ENCODE measurements at regions not wholly inside any gene's neighbourhood (a gene's known extent, or its start where the extent isn't known, plus 50 kb on each side); places are given as distances from the start of the nearest gene placed in this dataset.

- no peak for TF ChIP-seq CTCF (IDR thresholded peaks at IDR 0.05; ENCODE audit: low read depth, low read length)
- no peak overlapping the region for H3K4me3 ChIP-seq (ENCODE audit: low read depth, low read length)
Measured at GRCh38 chr18:1014951-1015624, 110.4 kb downstream of the ADCYAP1 start.

DNA sequence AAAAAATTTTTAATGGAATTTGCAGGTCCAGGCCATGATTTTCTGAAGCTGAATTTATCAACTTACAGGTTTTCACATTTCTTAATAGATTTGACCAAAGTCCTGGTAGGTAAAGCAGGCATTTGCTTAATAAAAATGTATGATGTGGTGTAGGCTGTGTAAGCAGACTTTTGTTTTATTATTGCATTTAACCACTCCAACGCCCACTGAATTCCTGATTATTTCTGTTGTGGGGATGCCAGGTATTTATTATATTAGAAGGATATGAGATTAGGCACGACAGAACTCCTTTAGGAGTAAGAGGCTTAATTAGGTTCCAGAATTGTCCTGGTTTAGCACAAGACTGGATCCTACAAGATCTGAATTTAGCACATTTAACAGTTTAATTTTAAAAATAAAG is 111.1 kb downstream of the ADCYAP1 start:
- no peak for TF ChIP-seq CTCF (IDR thresholded peaks at IDR 0.05; ENCODE audit: low read depth, low read length)
- no peak overlapping the region for H3K4me3 ChIP-seq (ENCODE audit: low read depth, low read length)

GRCh38 chr18:1017227-1018058 is 112.8 kb downstream of the ADCYAP1 start:
- no peak overlapping the region for H3K4me3 ChIP-seq (ENCODE audit: low read depth, low read length)
- no peak for TF ChIP-seq CTCF (IDR thresholded peaks at IDR 0.05; ENCODE audit: low read depth, low read length)

DNA sequence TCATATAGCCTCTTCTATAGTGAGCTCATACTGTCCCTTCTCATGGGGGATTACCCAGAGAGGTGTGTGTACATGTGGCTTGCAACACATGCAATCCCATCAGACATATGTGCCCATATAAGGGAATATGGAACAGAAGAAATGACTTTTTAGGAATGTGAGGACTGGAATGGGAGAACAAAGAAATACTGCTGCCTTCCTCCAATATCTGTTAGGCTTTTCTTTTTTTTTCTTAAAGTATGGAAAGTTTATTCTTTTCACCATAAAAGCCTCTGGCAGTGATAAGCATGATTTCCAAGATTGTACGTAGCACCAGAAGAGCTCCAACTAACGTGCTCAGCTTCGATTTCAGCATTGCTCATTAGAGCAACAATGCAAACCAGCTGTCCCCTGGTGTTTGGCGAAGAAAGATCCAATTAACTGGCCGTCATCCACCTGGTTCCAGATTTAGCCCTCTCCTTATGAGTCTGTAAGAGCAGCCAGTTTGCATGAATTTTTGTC is 113.6 kb downstream of the ADCYAP1 start:
- TF ChIP-seq CTCF (IDR thresholded peaks at IDR 0.05; ENCODE audit: low read depth, low read length): no peak

GRCh38 chr18:1019191-1019590 is 114.5 kb downstream of the ADCYAP1 start:
- no peak overlapping the region for H3K4me3 ChIP-seq (ENCODE audit: low read depth, low read length)
- no peak for TF ChIP-seq CTCF (IDR thresholded peaks at IDR 0.05; ENCODE audit: low read depth, low read length)

More for the DNA sequence above, 113.6 kb downstream of the ADCYAP1 start:
- no peak overlapping the region for H3K4me3 ChIP-seq (ENCODE audit: low read depth, low read length)

DNA sequence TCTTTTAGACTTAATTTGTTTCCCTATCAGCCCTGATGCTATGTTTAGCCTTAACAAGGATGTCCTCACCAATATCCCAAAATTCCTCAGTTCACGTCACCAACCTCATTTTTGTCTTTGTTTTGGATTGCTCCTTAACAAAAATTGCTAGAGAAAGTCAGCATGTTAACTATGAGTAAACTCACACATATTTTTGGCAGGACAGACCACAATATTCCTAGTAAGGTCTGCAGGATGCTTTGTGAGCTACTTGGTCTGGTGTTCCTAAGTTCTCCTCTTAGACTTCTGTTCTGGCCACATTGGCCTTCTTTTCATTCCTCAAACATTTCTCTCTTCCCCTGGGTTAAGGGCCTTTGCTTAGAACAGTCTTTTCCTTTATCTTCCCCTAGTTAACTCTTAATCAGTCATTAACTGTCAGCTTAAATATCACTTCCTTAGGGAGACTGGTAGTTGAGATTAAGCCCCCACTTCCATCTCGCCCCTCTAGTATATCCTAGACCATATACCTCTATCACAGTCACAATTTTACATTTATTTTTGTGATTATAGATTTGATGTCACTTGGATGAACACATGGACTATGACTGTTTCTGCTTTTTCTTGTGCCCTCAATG is 116.2 kb downstream of the ADCYAP1 start:
- no peak for TF ChIP-seq CTCF (IDR thresholded peaks at IDR 0.05; ENCODE audit: low read depth, low read length)

More for the DNA sequence above, 116.2 kb downstream of the ADCYAP1 start:
- H3K4me3 ChIP-seq (ENCODE audit: low read depth, low read length): no peak overlapping the region

Data from WI38 (cell line).